Ishikawa (cell line): ENCODE measurements at regions not wholly inside any gene's neighbourhood (a gene's known extent, or its start where the extent isn't known, plus 50 kb on each side); places are given as distances from the start of the nearest gene placed in this dataset.

Experiments used
- CEBPB ChIP-seq: IDR thresholded peaks from 2 replicates; pipeline ENCODE4 v1.6.1; 2012
- EGR1 ChIP-seq: IDR thresholded peaks from 2 replicates; pipeline ENCODE4 v1.6.1; 2012
- EP300 ChIP-seq: IDR thresholded peaks from 2 replicates; pipeline ENCODE4 v1.6.1; 2012; ENCODE audit warnings: borderline replicate concordance
- FOXM1 ChIP-seq: IDR thresholded peaks from 2 replicates; pipeline ENCODE4 v1.6.1; 2012; ENCODE audit warnings: low read depth, borderline replicate concordance
- MAX ChIP-seq: IDR thresholded peaks from 2 replicates; pipeline ENCODE4 v1.6.1; 2012
- RAD21 ChIP-seq: IDR thresholded peaks from 2 replicates; pipeline ENCODE4 v1.6.1; 2012; ENCODE audit warnings: low read depth
- REST ChIP-seq: IDR thresholded peaks from 2 replicates; pipeline ENCODE4 v1.6.1; 2012; ENCODE audit warnings: low read depth, mild to moderate bottlenecking
- TAF1 ChIP-seq: IDR thresholded peaks from 2 replicates; pipeline ENCODE4 v1.6.1; 2012; ENCODE audit warnings: low read depth, mild to moderate bottlenecking
- TCF12 ChIP-seq: IDR thresholded peaks from 2 replicates; pipeline ENCODE4 v1.6.1; 2012; ENCODE audit warnings: low read depth
- TEAD4 ChIP-seq: IDR thresholded peaks from 2 replicates; pipeline ENCODE4 v1.6.1; 2012
- USF1 ChIP-seq: IDR thresholded peaks from 2 replicates; pipeline ENCODE4 v1.6.1; 2012
- YY1 ChIP-seq: IDR thresholded peaks from 2 replicates; pipeline ENCODE4 v1.6.1; 2012; ENCODE audit warnings: low read depth
- ZBTB7A ChIP-seq: IDR thresholded peaks from 2 replicates; pipeline ENCODE4 v1.6.1; 2012; ENCODE audit warnings: low read depth

GRCh38 chr10:58950618-58951017, 225.8 kb upstream of the PHYHIPL start:
- TF ChIP-seq TCF12 (no peak), REST (no peak), YY1 (no peak), MAX (no peak), EP300 (no peak), TAF1 (no peak), TEAD4 (no peak), RAD21 (no peak), USF1 (no peak), FOXM1 (no peak)

- no peak for TF ChIP-seq CEBPB
- TF ChIP-seq RAD21, result no peak
- TF ChIP-seq TEAD4, result no peak
- TF ChIP-seq EP300, result no peak
- no peak for TF ChIP-seq YY1
- no peak for TF ChIP-seq USF1
- no peak for TF ChIP-seq REST
These were observed 225.4 kb upstream of the PHYHIPL start for GRCh38 chr10:58951087-58951486.

- TF ChIP-seq ZBTB7A (no peak), RAD21 (no peak), MAX (no peak), EGR1 (no peak)
These were observed 224.7 kb upstream of the PHYHIPL start for GRCh38 chr10:58951746-58952145.

GRCh38 chr10:58952162-58952601, 224.3 kb upstream of the PHYHIPL start:
- TF ChIP-seq RAD21, result no peak
- TF ChIP-seq FOXM1, result no peak
- no peak for TF ChIP-seq CEBPB
- TF ChIP-seq ZBTB7A, result no peak
- TF ChIP-seq USF1, result no peak

- TF ChIP-seq RAD21, result peak; percentile 79
- TF ChIP-seq EP300, result no peak
- no peak for TF ChIP-seq TAF1
- no peak for TF ChIP-seq ZBTB7A
These were observed 223.5 kb upstream of the PHYHIPL start for GRCh38 chr10:58952747-58953466.

- TF ChIP-seq USF1 (0 out of 2 replicates have a peak, but pooled peaks have one; percentile 19), YY1 (no peak)
These were observed 222.3 kb upstream of the PHYHIPL start for GRCh38 chr10:58954178-58954577.
